HG03097 (cell line): ENCODE measurements at regions not wholly inside any gene's neighbourhood (a gene's known extent, or its start where the extent isn't known, plus 50 kb on each side); places are given as distances from the start of the nearest gene placed in this dataset.
"Not testable (repeated sequence)": the region's sequence is repeated elsewhere in the genome, so short reads cannot be mapped to it uniquely, and the experiment has no call there.

Experiments
- ATAC-seq: cut with Tn5 transposase; IDR thresholded peaks from one replicate; pipeline ENCODE4 v1.9.1; 2021; ENCODE audit not compliant: unreplicated experiment, low FRiP score

DNA sequence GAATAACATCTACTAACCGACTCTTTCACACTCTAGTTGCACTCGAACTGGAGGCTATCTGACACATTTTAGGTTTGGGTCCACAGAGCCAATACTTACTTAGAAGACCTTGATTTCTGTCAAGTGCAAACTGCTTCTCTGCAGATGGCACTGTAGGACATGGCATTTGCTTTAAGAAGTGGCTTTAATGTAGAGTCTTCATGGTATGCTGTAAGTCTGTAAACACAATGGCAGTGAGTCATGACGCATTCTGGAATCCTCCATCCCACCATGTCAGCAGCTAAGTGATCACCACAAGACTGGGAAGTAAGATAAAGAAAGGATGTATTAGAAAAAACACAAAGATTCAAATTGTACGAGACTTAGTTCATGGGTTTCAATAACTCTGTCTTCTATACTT, 377.0 kb upstream of the NOX3 start:
- ATAC-seq, result no peak

GRCh38 chr6:155830531-155830930, 374.9 kb upstream of the NOX3 start:
- ATAC-seq, result no peak

- ATAC-seq, result no peak
These were observed 374.0 kb upstream of the NOX3 start for GRCh38 chr6:155829646-155830045.

DNA sequence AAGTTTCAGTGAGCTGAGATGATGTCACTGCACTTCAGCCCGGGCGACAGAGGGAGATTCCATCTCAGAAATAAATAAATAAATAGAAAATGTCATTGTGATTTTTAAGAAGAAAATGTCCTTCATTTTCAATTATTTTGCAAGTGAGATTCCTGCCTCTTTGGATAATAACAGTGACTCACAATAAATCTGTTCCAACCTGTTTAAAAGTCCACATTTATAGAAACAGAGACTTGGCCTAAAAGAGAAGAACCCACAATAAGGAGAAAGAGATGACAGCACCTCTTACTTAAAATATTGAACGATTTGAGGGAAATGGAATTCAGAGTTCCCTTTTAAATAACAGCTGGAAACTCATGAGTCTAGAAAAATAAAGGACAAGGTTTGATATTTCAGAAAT, 373.4 kb upstream of the NOX3 start:
- ATAC-seq, result no peak

- no peak for ATAC-seq
These were observed 363.1 kb upstream of the NOX3 start for GRCh38 chr6:155818698-155819097.

GRCh38 chr6:155813548-155813947, 357.9 kb upstream of the NOX3 start:
- ATAC-seq, result no peak

DNA sequence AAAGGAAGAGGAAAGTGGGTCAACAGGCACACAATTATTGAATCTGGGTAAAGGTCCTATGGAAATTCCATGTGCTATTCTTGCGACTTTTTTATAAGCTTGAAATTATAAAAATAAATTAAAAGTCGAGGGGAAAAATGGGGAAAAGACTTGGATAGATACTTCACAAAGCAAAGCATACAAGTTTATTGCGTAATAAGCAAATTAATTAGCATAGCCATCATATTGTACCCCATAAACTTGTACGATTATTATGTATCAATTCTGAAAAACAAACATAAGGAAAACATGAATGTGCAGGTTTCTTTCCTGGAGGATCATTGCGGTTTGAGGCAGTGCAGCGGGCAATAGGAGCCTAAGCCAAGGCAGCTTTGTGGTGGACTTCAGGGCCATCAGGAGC, 351.6 kb upstream of the NOX3 start:
- ATAC-seq, result no peak

DNA sequence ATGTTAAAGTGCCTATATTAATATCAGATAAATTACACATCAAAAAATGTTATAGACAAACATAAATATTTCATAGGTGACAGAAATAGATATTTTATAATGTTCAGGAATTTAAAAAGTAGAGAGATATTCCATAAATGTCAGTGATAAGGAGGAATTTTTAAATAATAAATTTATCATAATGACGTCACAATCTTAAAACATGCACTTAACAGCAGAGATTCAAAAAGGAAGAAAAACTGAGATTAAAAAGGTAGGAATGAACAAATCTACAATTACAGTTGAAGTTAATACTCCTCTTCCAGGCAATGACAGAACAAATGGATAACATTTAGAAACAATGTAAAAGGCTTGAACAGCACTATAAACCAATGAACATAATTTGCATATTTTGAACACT, 345.4 kb upstream of the NOX3 start:
- ATAC-seq, result no peak

- not testable (repeated sequence) for ATAC-seq
These were observed 343.2 kb upstream of the NOX3 start for GRCh38 chr6:155798876-155799275.

DNA sequence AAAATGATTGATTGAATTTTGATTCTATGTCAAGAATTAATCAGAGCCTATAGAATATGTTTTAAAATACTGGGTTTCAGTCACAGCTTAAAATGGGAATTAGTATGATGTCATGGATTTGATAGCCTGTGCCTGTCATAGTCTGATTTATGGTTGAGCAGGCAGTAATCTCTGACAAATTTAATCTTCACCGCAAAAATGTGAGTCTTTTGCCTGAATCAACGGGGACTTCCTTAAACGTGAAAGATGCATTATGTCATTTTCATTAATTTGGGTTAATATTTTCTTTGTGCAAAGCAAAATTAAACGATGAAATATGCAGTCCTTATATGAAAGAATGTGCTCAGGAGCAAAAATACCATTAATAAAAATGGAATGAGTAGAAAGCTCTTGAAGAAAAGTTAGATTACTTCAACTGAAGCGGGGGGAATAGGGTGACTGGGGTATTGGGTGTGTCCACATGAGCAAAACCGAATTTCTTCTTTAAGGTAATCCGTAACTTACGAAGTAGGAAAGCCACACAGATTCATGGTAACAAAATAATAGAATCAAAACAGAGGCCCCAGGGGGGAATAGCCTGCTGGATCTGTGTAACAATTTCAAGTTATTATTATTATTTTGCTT, 339.6 kb upstream of the NOX3 start:
- ATAC-seq, result no peak

DNA sequence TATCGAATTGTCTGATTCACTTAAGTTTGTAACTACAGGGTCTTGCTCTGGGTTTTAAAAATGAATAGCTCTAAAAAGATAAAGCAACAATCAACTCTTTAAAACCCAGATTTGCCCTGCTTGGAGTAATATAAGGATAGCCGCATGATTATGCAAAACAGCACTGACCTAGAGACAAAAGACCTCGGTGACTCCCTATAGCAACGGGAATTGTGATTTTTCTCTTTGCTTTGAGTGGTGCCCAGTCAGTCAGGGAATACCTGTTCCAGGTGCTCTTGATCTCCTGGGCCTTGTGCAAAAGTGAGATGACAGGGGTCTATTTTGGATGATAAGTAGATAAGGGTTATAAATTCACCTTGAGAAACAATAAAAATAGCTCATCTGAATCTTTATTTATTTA, 336.3 kb upstream of the NOX3 start:
- ATAC-seq, result no peak

DNA sequence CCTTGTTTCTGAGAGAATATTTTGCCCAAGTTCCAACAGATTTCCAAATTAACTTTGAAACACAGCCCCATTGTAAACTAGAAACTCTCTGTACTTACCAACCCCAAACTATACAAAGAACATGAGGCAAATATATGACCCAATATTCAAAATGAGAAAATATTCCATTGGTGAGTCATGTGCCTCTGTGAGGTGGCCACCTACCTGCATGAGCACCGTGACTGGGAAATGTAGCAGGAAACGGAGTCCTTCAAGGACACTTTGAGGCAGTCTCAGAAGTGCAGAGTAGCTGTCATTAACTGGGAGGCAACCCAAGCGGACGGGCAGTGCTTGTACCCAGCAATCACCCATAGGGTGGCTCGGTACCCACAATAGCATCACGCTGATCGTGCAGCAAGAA, 335.5 kb upstream of the NOX3 start:
- no peak for ATAC-seq

- ATAC-seq, result no peak
These were observed 331.5 kb upstream of the NOX3 start for GRCh38 chr6:155787168-155787567.

DNA sequence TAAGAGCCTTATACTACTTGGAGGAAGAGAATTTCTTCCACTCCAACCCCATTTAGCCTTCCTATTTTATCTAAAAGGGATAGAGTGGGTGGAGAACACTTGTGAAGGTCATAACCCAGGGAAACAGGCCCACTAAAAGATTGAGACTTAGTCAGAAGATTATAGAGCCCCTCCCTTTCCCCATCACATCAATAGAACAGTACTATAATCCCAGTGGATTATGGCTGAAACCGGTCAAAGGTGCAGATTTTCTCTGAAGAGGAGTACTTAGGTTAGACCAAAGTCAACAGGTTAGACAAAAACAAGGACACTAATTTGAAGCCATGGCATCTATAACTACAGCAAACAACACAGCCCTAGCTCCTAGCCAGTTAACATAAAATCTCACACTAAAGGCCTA, 330.9 kb upstream of the NOX3 start:
- ATAC-seq, result no peak

- ATAC-seq, result no peak
These were observed 327.3 kb upstream of the NOX3 start for GRCh38 chr6:155782739-155783459.

DNA sequence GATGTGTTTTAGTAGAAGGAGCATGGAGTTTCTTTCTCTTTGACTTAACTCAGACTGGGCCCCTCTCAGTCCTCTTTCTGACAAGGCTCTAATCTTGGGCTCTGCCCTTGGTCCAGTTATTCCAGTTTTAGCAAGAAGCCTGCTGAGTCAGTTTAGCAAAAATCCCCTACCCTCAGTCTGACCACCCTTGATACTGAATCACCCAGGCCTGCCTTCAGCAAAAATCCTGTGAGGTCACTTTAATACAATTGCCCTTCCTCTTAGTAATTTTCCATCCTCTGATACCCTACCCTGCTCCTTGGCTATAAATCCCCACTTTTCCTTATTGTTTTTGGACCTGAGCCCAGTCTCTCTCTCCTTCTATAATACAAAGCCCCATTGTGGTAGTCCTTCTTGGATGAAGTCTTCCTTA, 326.7 kb upstream of the NOX3 start:
- ATAC-seq, result no peak

GRCh38 chr6:155779456-155779855, 323.8 kb upstream of the NOX3 start:
- no peak for ATAC-seq

GRCh38 chr6:155778336-155778735, 322.7 kb upstream of the NOX3 start:
- ATAC-seq, result no peak

GRCh38 chr6:155771822-155772221, 316.2 kb upstream of the NOX3 start:
- ATAC-seq, result no peak

- no peak for ATAC-seq
These were observed 315.2 kb upstream of the NOX3 start for GRCh38 chr6:155770856-155771255.

- ATAC-seq, result no peak
These were observed 314.7 kb upstream of the NOX3 start for GRCh38 chr6:155770313-155770712.
